Activated B cell treated with CpG ODN at 0.5 μM for 24 hours (primary cell): ENCODE measurements at regions not wholly inside any gene's neighbourhood (a gene's known extent, or its start where the extent isn't known, plus 50 kb on each side); places are given as distances from the start of the nearest gene placed in this dataset.

Experiments
- ATAC-seq: fragments of 200-7000 bp; cut with Tn5 transposase; one replicate; pipeline ENCODE4 v1.10.0; 2021; ENCODE audit warnings: low read depth, mild to moderate bottlenecking, moderate library complexity
- CTCF ChIA-PET: fragments of 350-600 bp; sonication (Branson Sonifier 250); formaldehyde crosslinking; loops from one replicate; lab custom pipeline; 2021; ENCODE audit warnings: antibody characterized with exemption; lab: Charles Lee
- POLR2A ChIA-PET: fragments of 350-600 bp; sonication (Branson Sonifier 250); formaldehyde crosslinking; loops from one replicate; lab custom pipeline; 2021; ENCODE audit warnings: antibody characterized with exemption; lab: Charles Lee
- DNase-seq: peaks from one replicate; pipeline ENCODE4 v3.0.0; 2022
- H3K27ac Mint-ChIP-seq: one replicate; pipeline ENCODE4 v1.8.0; 2020; ENCODE audit warnings: mixed read lengths
- H3K27me3 Mint-ChIP-seq: one replicate; pipeline ENCODE4 v1.8.0; 2021; ENCODE audit warnings: mixed read lengths
- H3K36me3 Mint-ChIP-seq: one replicate; pipeline ENCODE4 v1.8.0; 2021; ENCODE audit warnings: low read depth, mixed read lengths
- H3K4me1 Mint-ChIP-seq: one replicate; pipeline ENCODE4 v1.8.0; 2021; ENCODE audit warnings: mixed read lengths
- H3K4me3 Mint-ChIP-seq: one replicate; pipeline ENCODE4 v1.8.0; 2020; ENCODE audit warnings: mild to moderate bottlenecking, mixed read lengths
- H3K9me3 Mint-ChIP-seq: one replicate; pipeline ENCODE4 v1.8.0; 2020; ENCODE audit warnings: mixed read lengths
- CTCF ChIP-seq: fragments of 200-600 bp; IDR thresholded peaks from one replicate; pipeline ENCODE4 v1.8.0; 2022; ENCODE audit warnings: antibody characterized with exemption, mild to moderate bottlenecking
- intact Hi-C: fragments of 100-400 bp; cut with micrococcal nuclease; formaldehyde crosslinking; loops from one replicate; pipeline ENCODE4 v1.15.1; 2024

- no peak for ATAC-seq
- H3K4me1 Mint-ChIP-seq = no peaks in the 10 kb centered on the region
- no peaks in the 10 kb centered on the region for H3K27me3 Mint-ChIP-seq
- intact Hi-C loops = no loop called here
- H3K9me3 Mint-ChIP-seq = no peaks in the 10 kb centered on the region
- no peak for TF ChIP-seq CTCF
- no peak for DNase-seq
- H3K27ac Mint-ChIP-seq = no peak overlapping the region
- POLR2A ChIA-PET = no interaction called here
- no peaks in the 10 kb centered on the region for H3K36me3 Mint-ChIP-seq
- CTCF ChIA-PET = no interaction called here
- no peak overlapping the region for H3K4me3 Mint-ChIP-seq
Observed at GRCh38 chr18:10090668-10091067, 176.9 kb downstream of the VAPA start.

GRCh38 chr18:10093445-10093844 is 179.6 kb downstream of the VAPA start:
- DNase-seq = no peak
- Mint-ChIP-seq H3K4me1 (no peaks in the 10 kb centered on the region), H3K27ac (no peak overlapping the region), H3K36me3 (no peaks in the 10 kb centered on the region), H3K9me3 (no peaks in the 10 kb centered on the region), H3K4me3 (no peak overlapping the region), H3K27me3 (no peaks in the 10 kb centered on the region)
- ChIA-PET CTCF (no interaction called here), POLR2A (no interaction called here)
- TF ChIP-seq CTCF = no peak
- intact Hi-C loops = no loop called here
- ATAC-seq = no peak

- POLR2A ChIA-PET = no interaction called here
- Mint-ChIP-seq H3K4me3 (no peak overlapping the region), H3K36me3 (no peaks in the 10 kb centered on the region), H3K4me1 (no peaks in the 10 kb centered on the region), H3K9me3 (no peaks in the 10 kb centered on the region), H3K27ac (no peak overlapping the region), H3K27me3 (no peaks in the 10 kb centered on the region)
- no peak for TF ChIP-seq CTCF
- DNase-seq (no peak), ATAC-seq (no peak)
- CTCF ChIA-PET = no interaction called here
- intact Hi-C loops = no loop called here
Observed at GRCh38 chr18:10094154-10094553, 180.3 kb downstream of the VAPA start.

GRCh38 chr18:10094655-10095054 is 180.8 kb downstream of the VAPA start:
- POLR2A ChIA-PET = no interaction called here
- intact Hi-C loops = no loop called here
- no peak for TF ChIP-seq CTCF
- H3K27ac Mint-ChIP-seq = no peak overlapping the region
- no peak overlapping the region for H3K4me3 Mint-ChIP-seq
- DNase-seq (no peak), ATAC-seq (no peak)
- no peaks in the 10 kb centered on the region for H3K36me3 Mint-ChIP-seq
- CTCF ChIA-PET = no interaction called here
- no peaks in the 10 kb centered on the region for H3K27me3 Mint-ChIP-seq
- H3K4me1 Mint-ChIP-seq = no peaks in the 10 kb centered on the region
- H3K9me3 Mint-ChIP-seq = no peaks in the 10 kb centered on the region

GRCh38 chr18:10095356-10095755 is 181.5 kb downstream of the VAPA start:
- DNase-seq (no peak), ATAC-seq (no peak)
- H3K4me1 Mint-ChIP-seq = no peaks in the 10 kb centered on the region
- no peaks in the 10 kb centered on the region for H3K27me3 Mint-ChIP-seq
- no peaks in the 10 kb centered on the region for H3K36me3 Mint-ChIP-seq
- no peaks in the 10 kb centered on the region for H3K9me3 Mint-ChIP-seq
- POLR2A ChIA-PET = no interaction called here
- no peak overlapping the region for H3K4me3 Mint-ChIP-seq
- H3K27ac Mint-ChIP-seq = no peak overlapping the region
- intact Hi-C loops = no loop called here
- TF ChIP-seq CTCF = no peak
- CTCF ChIA-PET = no interaction called here
